HCT116 (cell line): ENCODE measurements at regions not wholly inside any gene's neighbourhood (a gene's known extent, or its start where the extent isn't known, plus 50 kb on each side); places are given as distances from the start of the nearest gene placed in this dataset.

Source experiments
- ATAC-seq: fragments of 200-7000 bp; cut with Tn5 transposase; 2 replicates; pipeline ENCODE4 v1.9.1; 2020; ENCODE audit warnings: mild to moderate bottlenecking, moderate library complexity
- BruUV-seq: library from RNA; stranded (reverse); fragments of 400-500 nt; replicated peaks from 2 replicates; lab custom pipeline; 2021; lab: Mats Ljungman, UMichigan
- CTCF ChIA-PET: fragments of 300-600 bp; sonication (Branson Sonifier 250); formaldehyde crosslinking; loops from one replicate; lab custom pipeline; 2021; ENCODE audit warnings: antibody characterized with exemption; lab: Charles Lee
- POLR2A ChIA-PET: fragments of 300-600, 350-600 bp; sonication (Branson Sonifier 250); formaldehyde crosslinking; loops from one replicate; lab custom pipeline; 2021; ENCODE audit warnings: antibody characterized with exemption; lab: Charles Lee
- RAD21 ChIA-PET, 2 experiments: fragments of 300-600 bp; sonication (Branson Sonifier 250); formaldehyde crosslinking; loops; one replicate each; lab custom pipeline; 2023; ENCODE audit warnings: low total read pairs in 2 of 2; ENCODE audit not compliant: uncharacterized antibody in 2 of 2, unreplicated experiment in 2 of 2, low non-redundant PET in 1 of 2; lab: Charles Lee
- DNase-seq: peaks from one replicate; pipeline ENCODE4 v3.0.0-alpha.2; 2010; ENCODE audit warnings: low read depth, low spot score
- H2AFZ ChIP-seq: fragments of 200-600 bp; shearing (Covaris generic), sonication (generic); 2 replicates; pipeline ENCODE4 v1.6.1; 2017; ENCODE audit warnings: low read depth, mixed run types, mixed read lengths, antibody characterized with exemption, low read length; ENCODE audit not compliant: poor library complexity, severe bottlenecking
- H3K27ac ChIP-seq: 2 replicates; pipeline ENCODE4 v1.5.1; 2012; ENCODE audit warnings: low read depth, low read length
- H3K27me3 ChIP-seq: fragments of 200-600 bp; sonication (generic); 2 replicates; pipeline ENCODE4 v1.6.1; 2016; ENCODE audit warnings: mixed run types, low read length, mixed read lengths; ENCODE audit not compliant: insufficient read depth
- H3K36me3 ChIP-seq, 2 experiments: fragments of 200-500 bp in 1 of 2; fragments of 200-600 bp in 1 of 2; sonication (Bioruptor generic) in 1 of 2; sonication (generic) in 1 of 2; 2 replicates each; pipeline versions ENCODE4 v1.5.1 to v1.6.1; 2014 to 2016; ENCODE audit warnings: low read length in 2 of 2, inconsistent platforms in 1 of 2, mixed read lengths in 1 of 2, mixed run types in 1 of 2; ENCODE audit not compliant: insufficient read depth in 2 of 2, control insufficient read depth in 1 of 2
- H3K4me1 ChIP-seq, 2 experiments: fragments of 200-600 bp in 1 of 2; sonication (generic) in 1 of 2; 2 replicates each; pipeline versions ENCODE4 v1.5.1 to v1.6.1; 2012 to 2017; ENCODE audit warnings: low read length in 2 of 2, inconsistent platforms in 1 of 2, mild to moderate bottlenecking in 1 of 2, mixed read lengths in 1 of 2, mixed run types in 1 of 2, moderate library complexity in 1 of 2; ENCODE audit not compliant: insufficient read depth in 2 of 2, control insufficient read depth in 1 of 2
- H3K4me2 ChIP-seq: fragments of 200-600 bp; sonication (generic); 2 replicates; pipeline ENCODE4 v1.6.1; 2017; ENCODE audit warnings: mixed run types, low read length, mixed read lengths
- H3K4me3 ChIP-seq, 2 experiments: fragments of 200-600 bp in 1 of 2; sonication (generic) in 1 of 2; replicated peaks in 1 of 2; 2 replicates each; pipeline ENCODE4 v1.5.1; 2011 to 2016; ENCODE audit warnings: low read length in 2 of 2, control low read depth in 1 of 2, low read depth in 1 of 2, mild to moderate bottlenecking in 1 of 2, mixed read lengths in 1 of 2, mixed run types in 1 of 2
- H3K79me2 ChIP-seq: fragments of 200-600 bp; sonication (generic); 2 replicates; pipeline ENCODE4 v1.6.1; 2017; ENCODE audit warnings: mild to moderate bottlenecking, mixed run types, low read length, moderate library complexity, mixed read lengths; ENCODE audit not compliant: insufficient read depth
- H3K9ac ChIP-seq: fragments of 200-600 bp; sonication (generic); 2 replicates; pipeline ENCODE4 v1.6.1; 2016; ENCODE audit warnings: low read length, mixed read lengths
- H3K9me2 ChIP-seq: fragments of 200-600 bp; sonication (generic), shearing (Covaris generic); 2 replicates; pipeline ENCODE4 v1.6.1; 2017; ENCODE audit warnings: mixed run types, mild to moderate bottlenecking, moderate library complexity; ENCODE audit not compliant: insufficient read depth
- H3K9me3 ChIP-seq, 2 experiments: fragments of 200-500 bp in 1 of 2; fragments of 200-600 bp in 1 of 2; sonication (Bioruptor generic) in 1 of 2; sonication (generic) in 1 of 2; 2 replicates each; pipeline ENCODE4 v1.6.1; 2014 to 2017; ENCODE audit warnings: low read length in 2 of 2, mixed read lengths in 2 of 2, inconsistent platforms in 1 of 2, low read depth in 1 of 2, mild to moderate bottlenecking in 1 of 2, mixed run types in 1 of 2, moderate library complexity in 1 of 2; ENCODE audit not compliant: control insufficient read depth in 1 of 2, insufficient read depth in 1 of 2
- H4K20me1 ChIP-seq: fragments of 200-600 bp; sonication (generic), shearing (Covaris generic); 2 replicates; pipeline ENCODE4 v1.6.1; 2017; ENCODE audit warnings: mixed run types, mild to moderate bottlenecking, moderate library complexity; ENCODE audit not compliant: insufficient read depth
- CBX3 ChIP-seq: IDR thresholded peaks from 2 replicates; pipeline ENCODE4 v1.6.1; 2012; ENCODE audit warnings: low read depth
- CTCF ChIP-seq, 3 experiments: fragments of 200-600 bp in 1 of 3; sonication (generic) in 1 of 3; IDR thresholded peaks in 2 of 3; conservative IDR thresholded peaks in 1 of 3; 2 replicates each; pipeline ENCODE4 v1.5.1; 2012 to 2017; ENCODE audit warnings: low read depth in 2 of 3, low read length in 2 of 3, antibody characterized with exemption in 1 of 3, borderline replicate concordance in 1 of 3, control low read depth in 1 of 3, mild to moderate bottlenecking in 1 of 3, mixed read lengths in 1 of 3, mixed run types in 1 of 3, moderate library complexity in 1 of 3; ENCODE audit not compliant: insufficient read depth in 1 of 3
- EGR1 ChIP-seq: IDR thresholded peaks from 2 replicates; pipeline ENCODE4 v1.6.1; 2012; ENCODE audit warnings: low read depth
- ELF1 ChIP-seq: IDR thresholded peaks from 2 replicates; pipeline ENCODE4 v1.6.1; 2012; ENCODE audit warnings: low read depth, borderline replicate concordance
- EZH2 ChIP-seq: fragments of 200-600 bp; sonication (generic); IDR thresholded peaks from 2 replicates; pipeline ENCODE4 v1.6.1; 2017; ENCODE audit warnings: antibody characterized with exemption, mixed run types
- EZH2phosphoT487 ChIP-seq: fragments of 200-600 bp; IDR thresholded peaks from 2 replicates; pipeline ENCODE4 v1.6.1; 2018; ENCODE audit warnings: antibody characterized with exemption, borderline replicate concordance
- FOSL1 ChIP-seq: IDR thresholded peaks from 2 replicates; pipeline ENCODE4 v1.6.1; 2012; ENCODE audit warnings: low read depth
- POLR2A ChIP-seq: IDR thresholded peaks from 2 replicates; pipeline ENCODE4 v1.7.0; 2011; ENCODE audit warnings: borderline replicate concordance; ENCODE audit not compliant: insufficient read depth, insufficient read length; ENCODE audit errors: extremely low read depth
- RAD21 ChIP-seq: IDR thresholded peaks from 2 replicates; pipeline ENCODE4 v1.6.1; 2012; ENCODE audit warnings: low read depth, mild to moderate bottlenecking
- REST ChIP-seq: IDR thresholded peaks from 2 replicates; pipeline ENCODE4 v1.6.1; 2012; ENCODE audit warnings: low read depth
- SIN3A ChIP-seq: IDR thresholded peaks from 2 replicates; pipeline ENCODE4 v1.6.1; 2012; ENCODE audit warnings: low read depth
- SRF ChIP-seq: IDR thresholded peaks from 2 replicates; pipeline ENCODE4 v1.6.1; 2012; ENCODE audit warnings: low read depth
- TCF7L2 ChIP-seq: IDR thresholded peaks from 2 replicates; pipeline ENCODE4 v1.7.0; 2011; ENCODE audit warnings: borderline replicate concordance, inconsistent platforms; ENCODE audit not compliant: insufficient read depth, insufficient read length; ENCODE audit errors: extremely low read depth
- YY1 ChIP-seq: IDR thresholded peaks from 2 replicates; pipeline ENCODE4 v1.6.1; 2011; ENCODE audit warnings: low read length, low read depth, moderate library complexity, mild to moderate bottlenecking; ENCODE audit not compliant: insufficient replicate concordance; ENCODE audit errors: extremely low read depth
- ZNF274 ChIP-seq: fragments of 200-500 bp; sonication (Bioruptor generic); IDR thresholded peaks from 2 replicates; pipeline ENCODE4 v1.6.1; 2014; ENCODE audit warnings: mild to moderate bottlenecking, low read depth, low read length, inconsistent platforms
- intact Hi-C: fragments of 100-400 bp; cut with micrococcal nuclease; formaldehyde crosslinking; loops from 2 replicates; pipeline ENCODE4 v1.10.0; 2022
- TF ChIP-seq, protein P1 (sequence below): IDR thresholded peaks from 2 replicates; pipeline ENCODE4 v1.6.1; 2012
- TF ChIP-seq, protein P2 (sequence below): IDR thresholded peaks from 2 replicates; pipeline ENCODE4 v1.6.1; 2011; ENCODE audit warnings: mild to moderate bottlenecking, low read length, moderate library complexity; ENCODE audit not compliant: insufficient replicate concordance; ENCODE audit errors: extremely low read depth
- TF ChIP-seq, protein P3 (sequence below): IDR thresholded peaks from 2 replicates; pipeline ENCODE4 v1.6.1; 2012

DNA sequence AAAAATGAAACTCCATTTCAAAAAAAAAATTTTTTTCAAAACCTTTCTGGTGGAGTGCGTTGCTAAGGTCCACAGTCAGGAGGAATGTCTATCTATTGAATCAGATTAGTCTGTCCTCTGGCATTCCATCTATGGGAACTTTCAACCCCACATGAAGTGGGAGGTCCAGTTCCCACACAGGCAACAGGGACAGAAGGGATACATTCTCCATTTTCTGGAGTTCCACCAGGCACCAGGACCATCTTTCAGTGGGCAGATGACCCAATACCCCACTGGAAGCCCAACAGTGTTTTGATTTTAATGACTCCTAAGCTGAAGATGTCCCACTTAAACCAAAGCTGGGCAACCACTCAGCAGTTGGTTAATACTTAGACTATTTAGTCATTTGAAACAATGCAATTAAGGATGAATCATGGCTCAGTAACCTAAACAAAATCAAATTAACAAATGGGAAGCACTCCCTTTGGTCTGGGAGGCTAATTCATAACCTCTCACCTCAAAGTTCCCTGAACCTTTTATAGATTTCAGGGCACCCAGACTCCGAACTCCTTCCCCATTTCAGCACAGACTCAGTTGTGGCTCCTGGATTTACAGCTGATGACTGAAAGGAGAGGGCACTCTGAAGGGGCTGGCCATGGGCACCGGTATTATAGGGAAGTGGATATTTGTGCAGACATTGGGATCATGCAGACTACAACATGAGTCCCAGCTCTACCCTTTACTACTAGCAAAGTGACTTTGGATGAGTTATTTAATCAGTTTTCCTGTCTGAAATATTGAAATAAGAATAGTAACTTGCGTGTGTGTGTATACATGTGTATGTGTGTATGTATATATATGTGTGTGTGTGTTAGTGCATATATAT is 264.3 kb upstream of the LRTM1 start:
- POLR2A ChIA-PET: no interaction called here
- CTCF ChIA-PET: no interaction called here
- no peaks in the 10 kb centered on the region for H4K20me1 ChIP-seq
- RAD21 ChIA-PET: no interaction called here
- no peak overlapping the region for H3K4me3 ChIP-seq
- no peak overlapping the region for H3K4me2 ChIP-seq
- intact Hi-C loops: no loop called here
- TF ChIP-seq, protein P1, sequence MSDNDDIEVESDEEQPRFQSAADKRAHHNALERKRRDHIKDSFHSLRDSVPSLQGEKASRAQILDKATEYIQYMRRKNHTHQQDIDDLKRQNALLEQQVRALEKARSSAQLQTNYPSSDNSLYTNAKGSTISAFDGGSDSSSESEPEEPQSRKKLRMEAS: no peak
- TF ChIP-seq EZH2phosphoT487 (no peak), TCF7L2 (no peak), YY1 (no peak), POLR2A (no peak), SRF (no peak), CTCF (IDR thresholded peaks at IDR 0.05 in 2 of 3, conservative IDR thresholded peaks at IDR 0.05 in 1 of 3; ENCODE audit: borderline replicate concordance in 1 of 3, insufficient read depth in 1 of 3, low read depth in 2 of 3, low read length in 2 of 3) (no peak), RAD21 (no peak), REST (no peak), CBX3 (no peak), EGR1 (no peak), ELF1 (no peak), SIN3A (no peak), ZNF274 (no peak), EZH2 (no peak), FOSL1 (no peak)
- TF ChIP-seq, protein P2, sequence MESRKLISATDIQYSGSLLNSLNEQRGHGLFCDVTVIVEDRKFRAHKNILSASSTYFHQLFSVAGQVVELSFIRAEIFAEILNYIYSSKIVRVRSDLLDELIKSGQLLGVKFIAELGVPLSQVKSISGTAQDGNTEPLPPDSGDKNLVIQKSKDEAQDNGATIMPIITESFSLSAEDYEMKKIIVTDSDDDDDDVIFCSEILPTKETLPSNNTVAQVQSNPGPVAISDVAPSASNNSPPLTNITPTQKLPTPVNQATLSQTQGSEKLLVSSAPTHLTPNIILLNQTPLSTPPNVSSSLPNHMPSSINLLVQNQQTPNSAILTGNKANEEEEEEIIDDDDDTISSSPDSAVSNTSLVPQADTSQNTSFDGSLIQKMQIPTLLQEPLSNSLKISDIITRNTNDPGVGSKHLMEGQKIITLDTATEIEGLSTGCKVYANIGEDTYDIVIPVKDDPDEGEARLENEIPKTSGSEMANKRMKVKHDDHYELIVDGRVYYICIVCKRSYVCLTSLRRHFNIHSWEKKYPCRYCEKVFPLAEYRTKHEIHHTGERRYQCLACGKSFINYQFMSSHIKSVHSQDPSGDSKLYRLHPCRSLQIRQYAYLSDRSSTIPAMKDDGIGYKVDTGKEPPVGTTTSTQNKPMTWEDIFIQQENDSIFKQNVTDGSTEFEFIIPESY: no peak
- TF ChIP-seq, protein P3, sequence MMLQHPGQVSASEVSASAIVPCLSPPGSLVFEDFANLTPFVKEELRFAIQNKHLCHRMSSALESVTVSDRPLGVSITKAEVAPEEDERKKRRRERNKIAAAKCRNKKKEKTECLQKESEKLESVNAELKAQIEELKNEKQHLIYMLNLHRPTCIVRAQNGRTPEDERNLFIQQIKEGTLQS: no peak
- TF ChIP-seq, all 23 proteins: peak for 0
- no peak overlapping the region for H3K27ac ChIP-seq
- no TSS peak for BruUV-seq
- no peaks in the 10 kb centered on the region for H3K9me2 ChIP-seq
- H3K4me1 ChIP-seq: no peaks in the 10 kb centered on the region
- H3K79me2 ChIP-seq: no peaks in the 10 kb centered on the region
- H3K36me3 ChIP-seq: no peaks in the 10 kb centered on the region
- DNase-seq (no peak), ATAC-seq (no peak)
- no peak overlapping the region for H2AFZ ChIP-seq
- H3K27me3 ChIP-seq: no peaks in the 10 kb centered on the region
- no peak overlapping the region for H3K9ac ChIP-seq
- H3K9me3 ChIP-seq: peaks cover 0 to 3% of the 10 kb centered on the region in 2 experiments; a peak in 2 of 4 replicates
